Prostate gland (tissue), 2 donors: ENCODE measurements at regions not wholly inside any gene's neighbourhood (a gene's known extent, or its start where the extent isn't known, plus 50 kb on each side); places are given as distances from the start of the nearest gene placed in this dataset.

Experiments
- DNase-seq: peaks from one replicate; pipeline ENCODE4 v3.0.0-alpha.2; 2019; ENCODE audit warnings: low spot score
- H3K27ac ChIP-seq, 2 donors: fragments of 200-600 bp; sonication (generic); 2 replicates each; pipeline ENCODE4 v1.5.1; 2017 to 2019
- H3K27me3 ChIP-seq: fragments of 200-600 bp; sonication (generic); replicated peaks from 2 replicates; pipeline ENCODE4 v1.5.1; 2019; ENCODE audit not compliant: insufficient read depth
- H3K36me3 ChIP-seq, 2 donors: fragments of 200-600 bp; sonication (generic); 1 replicate in 1 of 2; 2 replicates in 1 of 2; pipeline versions ENCODE4 v1.5.1 to v1.8.1; 2017 to 2019
- H3K4me1 ChIP-seq: fragments of 200-600 bp; sonication (generic); replicated peaks from 2 replicates; pipeline ENCODE4 v1.5.1; 2019
- H3K4me3 ChIP-seq, 2 donors: fragments of 200-600 bp; sonication (generic); 2 replicates each; pipeline ENCODE4 v1.5.1; 2017 to 2019
- H3K9me3 ChIP-seq: fragments of 200-600 bp; sonication (generic); 2 replicates; pipeline ENCODE4 v1.5.1; 2017
- CTCF ChIP-seq, 4 experiments: fragments of 200-600 bp in 2 of 4; fragments of 450-650 bp in 2 of 4; sonication (generic) in 2 of 4; IDR thresholded peaks; 1 replicate in 3 of 4; 2 replicates in 1 of 4; pipeline ENCODE4 v1.5.1; 2016 to 2019; ENCODE audit warnings: antibody characterized with exemption in 4 of 4, mild to moderate bottlenecking in 2 of 4, moderate library complexity in 2 of 4
- POLR2A ChIP-seq: fragments of 450-650 bp; IDR thresholded peaks from one replicate; pipeline ENCODE4 v1.6.1; 2016; ENCODE audit warnings: antibody characterized with exemption, mild to moderate bottlenecking
- POLR2AphosphoS5 ChIP-seq: sonication (generic); formaldehyde crosslinking; IDR thresholded peaks from one replicate; pipeline ENCODE4 v1.6.1; 2017; ENCODE audit warnings: antibody characterized with exemption
- WGBS: methylation state at CpG from one replicate; pipeline ENCODE4 v1.1.5; 2018; 5-methylcytosine and 5-hydroxymethylcytosine counted together
- intact Hi-C: fragments of 100-400 bp; cut with DNase I; formaldehyde crosslinking; loops from one replicate; pipeline ENCODE4 v1.14.2; 2022

DNA sequence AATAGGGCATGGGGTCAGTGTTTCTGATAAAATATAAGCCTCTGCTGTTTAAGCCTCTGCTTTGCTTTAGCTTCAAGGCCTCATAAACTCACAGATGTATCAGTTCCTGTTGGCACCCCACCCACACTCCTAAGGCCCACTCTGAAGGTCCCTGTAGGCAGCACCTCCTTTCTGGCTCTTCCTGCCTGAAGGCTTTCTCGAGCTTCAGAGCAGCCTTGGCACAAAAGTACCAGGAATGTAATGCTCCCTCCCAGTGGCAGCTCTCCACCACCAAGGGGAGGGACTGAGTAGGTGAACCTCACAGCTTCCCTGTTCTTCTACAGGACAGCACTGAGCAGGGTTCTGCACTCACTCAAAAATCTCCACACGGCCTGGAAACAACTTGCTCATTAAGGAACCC, 102.2 kb downstream of the ABHD5 start:
- H3K9me3 ChIP-seq, result no peaks in the 10 kb centered on the region
- no peaks in the 10 kb centered on the region for H3K36me3 ChIP-seq
- no peak overlapping the region for H3K4me3 ChIP-seq
- no peak for TF ChIP-seq POLR2A
- intact Hi-C loops, result no loop called here
- H3K27ac ChIP-seq, result no peak overlapping the region
- no peak for DNase-seq
- H3K27me3 ChIP-seq, result no peaks in the 10 kb centered on the region
- WGBS, result 33% methylated on average over 2 of the region's 2 CpGs
- H3K4me1 ChIP-seq, result no peaks in the 10 kb centered on the region

- H3K4me1 ChIP-seq, result no peaks in the 10 kb centered on the region
- no peak for DNase-seq
- intact Hi-C loops, result no loop called here
- H3K4me3 ChIP-seq, result no peak overlapping the region
- 85% methylated on average over 9 of the region's 9 CpGs for WGBS
- no peaks in the 10 kb centered on the region for H3K36me3 ChIP-seq
- TF ChIP-seq POLR2AphosphoS5 (no peak), CTCF (IDR thresholded peaks at IDR 0.05) (no peak)
- no peak overlapping the region for H3K27ac ChIP-seq
- no peaks in the 10 kb centered on the region for H3K27me3 ChIP-seq
- H3K9me3 ChIP-seq, result no peaks in the 10 kb centered on the region
Observed at GRCh38 chr3:43793648-43794372, 103.1 kb downstream of the ABHD5 start.

DNA sequence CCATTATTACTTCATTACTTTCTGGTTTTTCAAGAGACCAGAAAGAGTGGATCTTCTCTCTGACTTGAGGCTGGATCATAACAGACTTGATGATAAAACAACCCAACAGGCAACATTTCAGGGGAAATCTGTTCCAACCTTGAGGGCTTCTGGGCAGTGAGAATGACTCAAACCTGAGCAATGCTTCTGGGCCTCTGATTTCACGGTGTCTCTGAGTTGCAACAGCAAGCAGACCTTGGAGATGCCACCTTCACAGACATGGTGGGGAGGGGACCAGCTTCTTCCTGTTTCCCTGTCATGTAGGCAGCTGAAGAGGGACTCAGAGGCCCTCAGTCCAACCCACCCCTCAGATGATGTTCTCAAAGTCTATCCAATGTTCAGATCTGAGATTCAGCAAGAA, 104.0 kb downstream of the ABHD5 start:
- 92% methylated on average over 1 of the region's 1 CpG for WGBS
- H3K9me3 ChIP-seq, result no peaks in the 10 kb centered on the region

GRCh38 chr3:43795491-43795890, 104.8 kb downstream of the ABHD5 start:
- DNase-seq, result no peak
- H3K27ac ChIP-seq, result no peak overlapping the region
- H3K4me3 ChIP-seq, result no peak overlapping the region
- TF ChIP-seq POLR2AphosphoS5, result no peak
- no peak for TF ChIP-seq POLR2A
- no peak for TF ChIP-seq CTCF (IDR thresholded peaks at IDR 0.05)
- H3K36me3 ChIP-seq, result no peaks in the 10 kb centered on the region
- intact Hi-C loops, result no loop called here
- H3K27me3 ChIP-seq, result no peaks in the 10 kb centered on the region
- no peaks in the 10 kb centered on the region for H3K9me3 ChIP-seq
- WGBS, result 83% methylated on average over 3 of the region's 3 CpGs
- H3K4me1 ChIP-seq, result no peaks in the 10 kb centered on the region

More for the DNA sequence above, 104.0 kb downstream of the ABHD5 start:
- H3K4me1 ChIP-seq, result no peaks in the 10 kb centered on the region
- no peaks in the 10 kb centered on the region for H3K27me3 ChIP-seq
- TF ChIP-seq POLR2A, result no peak
- no peak for TF ChIP-seq CTCF (IDR thresholded peaks at IDR 0.05)
- no peak for TF ChIP-seq POLR2AphosphoS5
- intact Hi-C loops, result no loop called here
- no peak overlapping the region for H3K27ac ChIP-seq
- no peaks in the 10 kb centered on the region for H3K36me3 ChIP-seq
- no peak overlapping the region for H3K4me3 ChIP-seq
- DNase-seq, result no peak

- intact Hi-C loops, result no loop called here
- no peaks in the 10 kb centered on the region for H3K4me1 ChIP-seq
- DNase-seq, result no peak
- no peak overlapping the region for H3K4me3 ChIP-seq
- no peak overlapping the region for H3K27ac ChIP-seq
- WGBS, result 88% methylated on average over 7 of the region's 7 CpGs
- TF ChIP-seq POLR2AphosphoS5 (no peak), POLR2A (no peak), CTCF (IDR thresholded peaks at IDR 0.05) (no peak)
- no peaks in the 10 kb centered on the region for H3K36me3 ChIP-seq
- H3K9me3 ChIP-seq, result no peaks in the 10 kb centered on the region
- H3K27me3 ChIP-seq, result no peaks in the 10 kb centered on the region
Observed at GRCh38 chr3:43796041-43796596, 105.4 kb downstream of the ABHD5 start.
